Stimulated activated naive CD8-positive, alpha-beta T cell treated with anti-CD3 and anti-CD28 coated beads, Interleukin-15, amount 100 ng/mL, for 72 hours (primary cell): ENCODE measurements at regions not wholly inside any gene's neighbourhood (a gene's known extent, or its start where the extent isn't known, plus 50 kb on each side); places are given as distances from the start of the nearest gene placed in this dataset.

Source experiments
- ATAC-seq: fragments of 150-1000 bp; cut with Tn5 transposase; 2 replicates; pipeline ENCODE4 v1.10.0; 2021; ENCODE audit warnings: mild to moderate bottlenecking, moderate library complexity
- DNase-seq, 2 donors: peaks; one replicate each; pipeline ENCODE4 v3.0.0; 2021 to 2022
- H3K27ac Mint-ChIP-seq, 2 donors: one replicate each; pipeline ENCODE4 v1.8.0; 2022; ENCODE audit warnings: mild to moderate bottlenecking in 2 of 2, mixed read lengths in 2 of 2, moderate library complexity in 2 of 2
- H3K27me3 Mint-ChIP-seq: one replicate; pipeline ENCODE4 v1.8.0; 2022; ENCODE audit warnings: mixed read lengths
- H3K4me1 Mint-ChIP-seq: one replicate; pipeline ENCODE4 v1.8.0; 2022; ENCODE audit warnings: mild to moderate bottlenecking, mixed read lengths
- H3K4me3 Mint-ChIP-seq, 2 donors: one replicate each; pipeline ENCODE4 v1.8.0; 2022; ENCODE audit warnings: mild to moderate bottlenecking in 2 of 2, mixed read lengths in 2 of 2, moderate library complexity in 1 of 2
- H3K9me3 Mint-ChIP-seq, 2 donors: one replicate each; pipeline ENCODE4 v1.8.0; 2022; ENCODE audit warnings: mixed read lengths in 2 of 2

- ATAC-seq (no peak), DNase-seq (no peak)
- H3K27me3 Mint-ChIP-seq, result peaks cover 35% of the 10 kb centered on the region
- no peaks in the 10 kb centered on the region for H3K4me1 Mint-ChIP-seq
- no peak overlapping the region for H3K4me3 Mint-ChIP-seq
- H3K9me3 Mint-ChIP-seq, result no peaks in the 10 kb centered on the region
- no peak overlapping the region for H3K27ac Mint-ChIP-seq
These were observed 174.0 kb upstream of the DAB2 start for GRCh38 chr5:39598661-39599248.

- Mint-ChIP-seq H3K27ac (no peak overlapping the region), H3K4me3 (no peak overlapping the region), H3K9me3 (no peaks in the 10 kb centered on the region), H3K27me3 (peaks cover 20% of the 10 kb centered on the region), H3K4me1 (no peaks in the 10 kb centered on the region)
- ATAC-seq (no peak), DNase-seq (no peak)
These were observed 163.4 kb upstream of the DAB2 start for GRCh38 chr5:39588179-39588578.

GRCh38 chr5:39587675-39588074 lies 162.9 kb upstream of the DAB2 start:
- Mint-ChIP-seq H3K27ac (no peak overlapping the region), H3K27me3 (peaks cover 20% of the 10 kb centered on the region), H3K4me1 (no peaks in the 10 kb centered on the region), H3K9me3 (no peaks in the 10 kb centered on the region), H3K4me3 (no peak overlapping the region)
- DNase-seq (no peak), ATAC-seq (no peak)

DNA sequence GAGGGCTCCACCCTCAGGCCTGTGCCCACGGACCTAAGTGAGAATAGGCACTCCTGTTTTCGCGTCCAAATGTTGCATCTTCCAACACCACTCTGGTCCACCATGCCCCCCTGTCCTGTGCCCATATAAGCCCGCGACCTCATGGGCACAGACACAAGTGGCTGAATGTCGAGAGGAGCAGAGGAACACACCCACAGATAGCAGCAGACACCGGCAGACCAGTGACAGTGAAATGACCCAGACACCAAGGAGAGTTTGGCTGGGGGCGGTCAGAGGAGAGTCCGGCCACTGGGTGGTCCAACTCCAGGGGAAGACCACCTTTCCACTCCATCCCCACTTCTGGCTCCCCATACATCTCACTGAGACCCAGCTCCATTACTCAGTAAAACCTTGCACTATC lies 161.4 kb upstream of the DAB2 start:
- H3K27ac Mint-ChIP-seq, result no peak overlapping the region
- H3K4me3 Mint-ChIP-seq, result no peak overlapping the region
- H3K4me1 Mint-ChIP-seq, result peaks cover 4% of the 10 kb centered on the region
- ATAC-seq, result no peak
- no peak for DNase-seq
- no peaks in the 10 kb centered on the region for H3K9me3 Mint-ChIP-seq
- peaks cover 14% of the 10 kb centered on the region for H3K27me3 Mint-ChIP-seq

DNA sequence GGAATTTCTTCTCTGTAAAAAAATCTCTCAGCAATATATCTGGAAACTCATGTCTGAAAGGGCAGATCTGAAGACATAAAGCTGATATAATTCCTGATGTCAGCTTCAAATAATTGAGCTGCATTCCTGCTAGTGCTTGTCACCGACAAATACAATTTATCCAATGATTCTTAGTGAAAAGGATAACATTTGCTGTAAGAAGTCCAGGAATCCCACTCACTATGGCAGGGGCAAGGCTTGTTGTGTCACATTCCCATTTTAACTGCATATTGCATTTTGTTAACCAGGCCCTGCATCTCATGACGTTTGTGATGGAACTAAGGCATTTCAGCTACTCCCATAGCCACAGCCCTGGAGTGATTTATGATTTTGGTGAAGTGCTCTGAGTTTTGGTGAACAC lies 160.1 kb upstream of the DAB2 start:
- Mint-ChIP-seq H3K9me3 (no peaks in the 10 kb centered on the region), H3K27me3 (peaks cover 14% of the 10 kb centered on the region), H3K4me3 (no peak overlapping the region), H3K4me1 (peaks cover 8% of the 10 kb centered on the region), H3K27ac (no peak overlapping the region)
- DNase-seq, result no peak
- no peak for ATAC-seq

- peaks cover 8% of the 10 kb centered on the region for H3K4me1 Mint-ChIP-seq
- no peaks in the 10 kb centered on the region for H3K9me3 Mint-ChIP-seq
- H3K27ac Mint-ChIP-seq, result peak overlapping the region in 1 of 2 donors; percentile 81
- no peaks in the 10 kb centered on the region for H3K27me3 Mint-ChIP-seq
- ATAC-seq (no peak), DNase-seq (no peak)
- no peak overlapping the region for H3K4me3 Mint-ChIP-seq
These were observed 156.1 kb upstream of the DAB2 start for GRCh38 chr5:39580702-39581453.

GRCh38 chr5:39579750-39580149 lies 155.0 kb upstream of the DAB2 start:
- peaks cover 8% of the 10 kb centered on the region for H3K4me1 Mint-ChIP-seq
- no peaks in the 10 kb centered on the region for H3K27me3 Mint-ChIP-seq
- H3K9me3 Mint-ChIP-seq, result no peaks in the 10 kb centered on the region
- no peak overlapping the region for H3K4me3 Mint-ChIP-seq
- DNase-seq, result no peak
- H3K27ac Mint-ChIP-seq, result peak overlapping the region in 1 of 2 donors; percentile 40
- no peak for ATAC-seq

GRCh38 chr5:39578887-39579497 lies 154.2 kb upstream of the DAB2 start:
- H3K4me1 Mint-ChIP-seq, result peaks cover 8% of the 10 kb centered on the region
- no peak for DNase-seq

GRCh38 chr5:39577529-39577928 lies 152.7 kb upstream of the DAB2 start:
- ATAC-seq (no peak), DNase-seq (no peak)
- H3K27me3 Mint-ChIP-seq, result no peaks in the 10 kb centered on the region
- peaks cover 8% of the 10 kb centered on the region for H3K4me1 Mint-ChIP-seq
- H3K27ac Mint-ChIP-seq, result no peak overlapping the region
- no peaks in the 10 kb centered on the region for H3K9me3 Mint-ChIP-seq
- H3K4me3 Mint-ChIP-seq, result no peak overlapping the region

More at GRCh38 chr5:39578887-39579497, 154.2 kb upstream of the DAB2 start:
- peak overlapping the region in 1 of 2 donors; percentile 67 for H3K27ac Mint-ChIP-seq
- H3K9me3 Mint-ChIP-seq, result no peaks in the 10 kb centered on the region
- H3K4me3 Mint-ChIP-seq, result no peak overlapping the region
- no peaks in the 10 kb centered on the region for H3K27me3 Mint-ChIP-seq
- ATAC-seq, result no peak

GRCh38 chr5:39570403-39571027 lies 145.7 kb upstream of the DAB2 start:
- no peaks in the 10 kb centered on the region for H3K9me3 Mint-ChIP-seq
- ATAC-seq, result no peak
- no peak overlapping the region for H3K4me3 Mint-ChIP-seq
- no peaks in the 10 kb centered on the region for H3K4me1 Mint-ChIP-seq
- no peaks in the 10 kb centered on the region for H3K27me3 Mint-ChIP-seq
- no peak overlapping the region for H3K27ac Mint-ChIP-seq
- no peak for DNase-seq

GRCh38 chr5:39569857-39570256 lies 145.1 kb upstream of the DAB2 start:
- H3K27me3 Mint-ChIP-seq, result no peaks in the 10 kb centered on the region
- no peaks in the 10 kb centered on the region for H3K4me1 Mint-ChIP-seq
- H3K9me3 Mint-ChIP-seq, result no peaks in the 10 kb centered on the region
- H3K27ac Mint-ChIP-seq, result no peak overlapping the region
- ATAC-seq (no peak), DNase-seq (no peak)
- no peak overlapping the region for H3K4me3 Mint-ChIP-seq

GRCh38 chr5:39566891-39567290 lies 142.1 kb upstream of the DAB2 start:
- Mint-ChIP-seq H3K27ac (no peak overlapping the region), H3K4me3 (no peak overlapping the region), H3K27me3 (no peaks in the 10 kb centered on the region), H3K4me1 (no peaks in the 10 kb centered on the region), H3K9me3 (no peaks in the 10 kb centered on the region)
- DNase-seq (no peak), ATAC-seq (no peak)

- ATAC-seq (no peak), DNase-seq (no peak)
- Mint-ChIP-seq H3K4me3 (no peak overlapping the region), H3K27me3 (no peaks in the 10 kb centered on the region), H3K27ac (no peak overlapping the region), H3K9me3 (no peaks in the 10 kb centered on the region), H3K4me1 (no peaks in the 10 kb centered on the region)
These were observed 141.2 kb upstream of the DAB2 start for GRCh38 chr5:39566029-39566428.

DNA sequence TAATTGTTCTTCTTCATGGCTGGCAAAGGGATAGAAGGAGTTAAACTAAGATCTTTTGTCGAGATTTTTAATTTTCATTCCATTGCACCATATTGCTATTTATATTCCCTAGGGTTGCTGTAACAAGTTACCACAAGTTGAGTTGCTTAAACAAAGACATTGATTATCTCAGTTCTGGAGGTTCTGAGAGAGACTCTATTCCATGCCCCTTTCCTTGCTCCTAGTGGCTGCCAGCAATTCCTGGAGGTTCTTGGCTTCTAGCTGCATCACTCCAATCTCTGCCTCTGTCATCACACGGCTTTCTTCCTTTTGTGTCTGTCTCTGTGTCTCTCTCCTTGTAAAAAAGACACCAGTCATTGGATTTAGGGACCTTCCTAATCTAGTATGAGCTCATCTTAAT lies 136.6 kb upstream of the DAB2 start:
- Mint-ChIP-seq H3K4me3 (no peak overlapping the region), H3K4me1 (no peaks in the 10 kb centered on the region), H3K27me3 (no peaks in the 10 kb centered on the region), H3K9me3 (no peaks in the 10 kb centered on the region), H3K27ac (no peak overlapping the region)
- ATAC-seq (no peak), DNase-seq (no peak)

DNA sequence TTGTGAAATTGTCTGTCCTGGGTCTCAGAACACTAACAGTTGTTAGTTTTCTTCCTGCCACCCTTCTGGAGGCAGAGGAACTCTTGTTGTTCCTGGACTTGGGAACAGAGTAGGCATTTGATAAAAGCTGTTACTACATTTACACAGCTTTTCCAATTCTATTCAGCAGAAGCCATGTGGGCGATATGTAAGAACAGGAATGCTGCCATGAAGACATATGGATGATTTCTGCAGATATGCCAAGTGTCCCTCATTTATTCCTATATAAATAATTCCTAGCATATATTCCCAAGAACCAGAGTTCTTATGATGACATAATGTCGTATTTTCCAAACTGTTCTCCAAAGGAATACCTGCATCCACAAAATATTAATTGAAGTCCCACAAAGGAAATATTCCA lies 135.9 kb upstream of the DAB2 start:
- Mint-ChIP-seq H3K9me3 (no peaks in the 10 kb centered on the region), H3K4me1 (no peaks in the 10 kb centered on the region), H3K27ac (no peak overlapping the region), H3K4me3 (no peak overlapping the region), H3K27me3 (no peaks in the 10 kb centered on the region)
- no peak for DNase-seq
- ATAC-seq, result no peak

DNA sequence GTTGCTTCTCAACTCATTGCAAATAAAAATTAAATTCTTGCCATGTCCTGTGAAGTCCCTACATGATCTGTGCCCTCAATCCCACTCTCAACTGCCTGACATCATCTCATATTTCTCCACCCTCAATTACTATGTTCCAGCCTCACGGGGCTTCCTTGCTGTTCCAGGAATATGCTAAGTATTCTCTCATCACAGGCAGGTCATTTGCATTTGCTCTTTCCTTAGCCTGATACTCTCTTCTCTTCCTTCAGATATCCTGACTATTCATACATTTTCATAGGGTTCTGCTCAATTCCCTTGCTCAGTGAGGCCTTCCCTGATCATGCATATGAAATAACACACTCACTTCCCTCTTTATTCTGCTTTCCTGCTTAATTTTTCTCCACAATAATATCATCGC lies 135.1 kb upstream of the DAB2 start:
- Mint-ChIP-seq H3K4me3 (no peak overlapping the region), H3K9me3 (no peaks in the 10 kb centered on the region), H3K27ac (no peak overlapping the region), H3K4me1 (no peaks in the 10 kb centered on the region), H3K27me3 (no peaks in the 10 kb centered on the region)
- no peak for ATAC-seq
- no peak for DNase-seq
